Stimulated activated CD8-positive, alpha-beta memory T cell treated with anti-CD3 and anti-CD28 coated beads, Interleukin-7, amount 100 ng/mL, for 48 hours (primary cell): ENCODE measurements at regions not wholly inside any gene's neighbourhood (a gene's known extent, or its start where the extent isn't known, plus 50 kb on each side); places are given as distances from the start of the nearest gene placed in this dataset.

Experiments
- DNase-seq, 2 donors: peaks; one replicate each; pipeline ENCODE4 v3.0.0-alpha.2; 2020; ENCODE audit warnings: low read depth in 1 of 2; ENCODE audit errors: extremely low read depth in 1 of 2

- DNase-seq = peak in 1 of 2 donors; percentile 66
Observed at GRCh38 chr11:128302425-128303186, 284.8 kb downstream of the ETS1 start.

GRCh38 chr11:128301756-128302155 is 285.6 kb downstream of the ETS1 start:
- no peak for DNase-seq

- no peak for DNase-seq
Observed at GRCh38 chr11:128300785-128301184, 286.6 kb downstream of the ETS1 start.

- DNase-seq = no peak
Observed at GRCh38 chr11:128299132-128299726, 288.1 kb downstream of the ETS1 start.

- no peak for DNase-seq
Observed at GRCh38 chr11:128298271-128298670, 289.1 kb downstream of the ETS1 start.

- DNase-seq = no peak
Observed at GRCh38 chr11:128297805-128298204, 289.6 kb downstream of the ETS1 start.

- no peak for DNase-seq
Observed at GRCh38 chr11:128297091-128297651, 290.2 kb downstream of the ETS1 start.

GRCh38 chr11:128294671-128295050 is 292.7 kb downstream of the ETS1 start:
- no peak for DNase-seq

GRCh38 chr11:128294001-128294670 is 293.2 kb downstream of the ETS1 start:
- DNase-seq = no peak

GRCh38 chr11:128291835-128292234 is 295.5 kb downstream of the ETS1 start:
- no peak for DNase-seq

- no peak for DNase-seq
Observed at GRCh38 chr11:128291007-128291406, 296.4 kb downstream of the ETS1 start.

- peak; percentile 54 to 68 for DNase-seq
Observed at GRCh38 chr11:128290106-128290840, 297.1 kb downstream of the ETS1 start.

GRCh38 chr11:128289048-128289447 is 298.3 kb downstream of the ETS1 start:
- DNase-seq = peak in 1 of 2 donors; percentile 54

- DNase-seq = no peak
Observed at GRCh38 chr11:128288368-128288767, 299.0 kb downstream of the ETS1 start.

GRCh38 chr11:128285321-128285720 is 302.0 kb downstream of the ETS1 start:
- no peak for DNase-seq

GRCh38 chr11:128284634-128285033 is 302.7 kb downstream of the ETS1 start:
- DNase-seq = no peak

GRCh38 chr11:128283451-128283850 is 303.9 kb downstream of the ETS1 start:
- DNase-seq = no peak

GRCh38 chr11:128282053-128282452 is 305.3 kb downstream of the ETS1 start:
- DNase-seq = no peak

- no peak for DNase-seq
Observed at GRCh38 chr11:128279866-128280265, 307.5 kb downstream of the ETS1 start.

- no peak for DNase-seq
Observed at GRCh38 chr11:128273736-128274135, 313.6 kb downstream of the ETS1 start.

- no peak for DNase-seq
Observed at GRCh38 chr11:128271401-128271800, 316.0 kb downstream of the ETS1 start.
